ENCODE measurements at regions not wholly inside any gene's neighbourhood (a gene's known extent, or its start where the extent isn't known, plus 50 kb on each side); places are given as distances from the start of the nearest gene placed in this dataset.

- Mint-ChIP-seq H3K27ac (no peak overlapping the region), H3K36me3 (no peaks in the 10 kb centered on the region), H3K9me3 (peaks cover 4% of the 10 kb centered on the region in 2 donors)
- DNase-seq (ENCODE audit: low spot score in 2 of 2) (no peak), ATAC-seq (no peak)
Measured at GRCh38 chr10:10259013-10259412, 758.7 kb upstream of the CELF2 start.

- Mint-ChIP-seq H3K36me3 (no peaks in the 10 kb centered on the region), H3K9me3 (no peaks in the 10 kb centered on the region), H3K27ac (no peak overlapping the region)
- no peak for DNase-seq (ENCODE audit: low spot score in 2 of 2)
- ATAC-seq = no peak
Measured at GRCh38 chr10:10270126-10271050, 747.3 kb upstream of the CELF2 start.

- no peaks in the 10 kb centered on the region for H3K36me3 Mint-ChIP-seq
- no peak for ATAC-seq
- DNase-seq (ENCODE audit: low spot score in 2 of 2) = no peak
- no peaks in the 10 kb centered on the region for H3K9me3 Mint-ChIP-seq
- H3K27ac Mint-ChIP-seq = no peak overlapping the region
Measured at GRCh38 chr10:10271639-10272192, 746.0 kb upstream of the CELF2 start.

GRCh38 chr10:10273661-10274060 is 744.0 kb upstream of the CELF2 start:
- Mint-ChIP-seq H3K36me3 (no peaks in the 10 kb centered on the region), H3K9me3 (no peaks in the 10 kb centered on the region), H3K27ac (no peak overlapping the region)
- DNase-seq (ENCODE audit: low spot score in 2 of 2) (no peak), ATAC-seq (no peak)

- ATAC-seq (no peak), DNase-seq (ENCODE audit: low spot score in 2 of 2) (no peak)
- H3K27ac Mint-ChIP-seq = no peak overlapping the region
- peaks cover 0 to 4% of the 10 kb centered on the region in 2 donors for H3K36me3 Mint-ChIP-seq
- H3K9me3 Mint-ChIP-seq = peaks cover 0 to 3% of the 10 kb centered on the region in 2 donors
Measured at GRCh38 chr10:10279906-10280305, 737.8 kb upstream of the CELF2 start.

- ATAC-seq = no peak
- Mint-ChIP-seq H3K9me3 (peaks cover 0 to 3% of the 10 kb centered on the region in 2 donors), H3K27ac (no peak overlapping the region), H3K36me3 (no peaks in the 10 kb centered on the region)
- no peak for DNase-seq (ENCODE audit: low spot score in 2 of 2)
Measured at GRCh38 chr10:10292501-10292900, 725.2 kb upstream of the CELF2 start.

- ATAC-seq (no peak), DNase-seq (ENCODE audit: low spot score in 2 of 2) (no peak)
- Mint-ChIP-seq H3K36me3 (no peaks in the 10 kb centered on the region), H3K9me3 (peaks cover 0 to 3% of the 10 kb centered on the region in 2 donors), H3K27ac (no peak overlapping the region)
Measured at GRCh38 chr10:10293041-10293440, 724.6 kb upstream of the CELF2 start.

- Mint-ChIP-seq H3K9me3 (peaks cover 3% of the 10 kb centered on the region in 2 donors), H3K36me3 (no peaks in the 10 kb centered on the region), H3K27ac (no peak overlapping the region)
- no peak for ATAC-seq
- DNase-seq (ENCODE audit: low spot score in 2 of 2) = no peak
Measured at GRCh38 chr10:10293481-10293951, 724.2 kb upstream of the CELF2 start.

GRCh38 chr10:10294184-10294880 is 723.3 kb upstream of the CELF2 start:
- no peak for ATAC-seq
- H3K36me3 Mint-ChIP-seq = no peaks in the 10 kb centered on the region
- peaks cover 3% of the 10 kb centered on the region in 2 donors for H3K9me3 Mint-ChIP-seq
- no peak for DNase-seq (ENCODE audit: low spot score in 2 of 2)
- H3K27ac Mint-ChIP-seq = no peak overlapping the region

GRCh38 chr10:10294881-10295529 is 722.7 kb upstream of the CELF2 start:
- Mint-ChIP-seq H3K27ac (no peak overlapping the region), H3K36me3 (no peaks in the 10 kb centered on the region), H3K9me3 (peaks cover 3% of the 10 kb centered on the region in 2 donors)
- DNase-seq (ENCODE audit: low spot score in 2 of 2) = no peak
- ATAC-seq = no peak

- no peak for DNase-seq (ENCODE audit: low spot score in 2 of 2)
- Mint-ChIP-seq H3K27ac (no peak overlapping the region), H3K9me3 (peaks cover 3% of the 10 kb centered on the region in 2 donors), H3K36me3 (no peaks in the 10 kb centered on the region)
- ATAC-seq = no peak
Measured at GRCh38 chr10:10295537-10295936, 722.1 kb upstream of the CELF2 start.

- Mint-ChIP-seq H3K9me3 (peaks cover 0 to 3% of the 10 kb centered on the region in 2 donors), H3K27ac (no peak overlapping the region), H3K36me3 (no peaks in the 10 kb centered on the region)
- DNase-seq (ENCODE audit: low spot score in 2 of 2) (no peak), ATAC-seq (no peak)
Measured at GRCh38 chr10:10302689-10303088, 715.0 kb upstream of the CELF2 start.

GRCh38 chr10:10307036-10307435 is 710.6 kb upstream of the CELF2 start:
- DNase-seq (ENCODE audit: low spot score in 2 of 2) (no peak), ATAC-seq (no peak)
- H3K9me3 Mint-ChIP-seq = peaks cover 0 to 4% of the 10 kb centered on the region in 2 donors
- no peaks in the 10 kb centered on the region for H3K36me3 Mint-ChIP-seq
- H3K27ac Mint-ChIP-seq = no peak overlapping the region

GRCh38 chr10:10307551-10307950 is 710.1 kb upstream of the CELF2 start:
- Mint-ChIP-seq H3K36me3 (no peaks in the 10 kb centered on the region), H3K27ac (no peak overlapping the region), H3K9me3 (peaks cover 0 to 4% of the 10 kb centered on the region in 2 donors)
- no peak for DNase-seq (ENCODE audit: low spot score in 2 of 2)
- ATAC-seq = no peak

GRCh38 chr10:10310498-10310897 is 707.2 kb upstream of the CELF2 start:
- Mint-ChIP-seq H3K36me3 (no peaks in the 10 kb centered on the region), H3K27ac (no peak overlapping the region)
- no peak for ATAC-seq

GRCh38 chr10:10311966-10312365 is 705.7 kb upstream of the CELF2 start:
- Mint-ChIP-seq H3K9me3 (peaks cover 0 to 4% of the 10 kb centered on the region in 2 donors), H3K36me3 (no peaks in the 10 kb centered on the region), H3K27ac (no peak overlapping the region)
- ATAC-seq = no peak
- no peak for DNase-seq (ENCODE audit: low spot score in 2 of 2)

More at GRCh38 chr10:10310498-10310897, 707.2 kb upstream of the CELF2 start:
- H3K9me3 Mint-ChIP-seq = peaks cover 0 to 4% of the 10 kb centered on the region in 2 donors
- DNase-seq (ENCODE audit: low spot score in 2 of 2) = no peak

Measured in activated naive CD4-positive, alpha-beta T cell treated with anti-CD3 and anti-CD28 coated beads, Interleukin-2, amount 50 U/mL, for 72 hours (primary cell).